Activated CD4-positive, alpha-beta T cell treated with anti-CD3 and anti-CD28 coated beads for 24 hours (primary cell): ENCODE measurements at regions not wholly inside any gene's neighbourhood (a gene's known extent, or its start where the extent isn't known, plus 50 kb on each side); places are given as distances from the start of the nearest gene placed in this dataset.

Source experiments
- DNase-seq, 2 donors: peaks; one replicate each; pipeline ENCODE4 v3.0.0-alpha.2; 2020; ENCODE audit warnings: low read depth in 2 of 2

- DNase-seq = no peak
Observed at GRCh38 chr2:234835738-234836137, 116.1 kb upstream of the SH3BP4 start.

- DNase-seq = no peak
Observed at GRCh38 chr2:234834228-234834923, 117.4 kb upstream of the SH3BP4 start.

- DNase-seq = no peak
Observed at GRCh38 chr2:234830853-234831252, 121.0 kb upstream of the SH3BP4 start.

GRCh38 chr2:234829074-234829455 lies 122.8 kb upstream of the SH3BP4 start:
- DNase-seq = no peak

- no peak for DNase-seq
Observed at GRCh38 chr2:234828382-234829073, 123.3 kb upstream of the SH3BP4 start.

GRCh38 chr2:234827096-234827860 lies 124.5 kb upstream of the SH3BP4 start:
- no peak for DNase-seq

GRCh38 chr2:234826681-234827080 lies 125.1 kb upstream of the SH3BP4 start:
- no peak for DNase-seq

GRCh38 chr2:234825616-234826015 lies 126.2 kb upstream of the SH3BP4 start:
- DNase-seq = no peak

GRCh38 chr2:234823877-234824376 lies 127.9 kb upstream of the SH3BP4 start:
- no peak for DNase-seq

DNA sequence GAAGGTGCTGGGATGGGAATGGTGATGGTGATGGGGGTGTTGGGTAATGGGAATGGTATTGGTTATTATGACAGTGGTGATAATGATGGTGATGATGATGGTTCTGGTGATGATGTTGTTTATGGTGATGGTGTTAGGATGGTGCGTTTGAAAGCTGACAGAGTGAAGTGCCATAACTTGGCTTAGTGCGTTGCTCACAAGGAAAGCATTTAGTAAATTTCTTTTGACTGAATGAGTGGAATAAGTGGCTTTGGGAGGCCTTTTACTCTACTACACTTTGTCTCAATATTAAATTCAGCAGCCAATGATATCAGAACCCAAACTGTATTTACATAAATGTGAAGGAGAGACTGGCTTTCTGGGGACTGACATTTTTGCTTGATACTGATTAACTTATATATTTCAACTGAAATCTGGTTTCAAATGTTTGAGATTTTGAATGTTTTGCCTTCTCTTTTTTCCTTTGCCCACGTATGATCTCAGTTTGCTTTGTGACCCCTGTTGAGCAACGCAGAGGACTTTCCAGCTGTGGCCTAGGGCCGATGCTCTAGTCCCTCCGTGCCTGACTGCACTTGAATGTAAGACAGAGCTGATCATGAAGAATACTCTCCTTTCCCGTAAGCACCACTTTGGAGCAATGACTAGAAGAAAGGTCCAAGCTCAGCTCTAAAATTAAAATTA lies 128.5 kb upstream of the SH3BP4 start:
- DNase-seq = no peak

GRCh38 chr2:234821946-234822475 lies 129.8 kb upstream of the SH3BP4 start:
- no peak for DNase-seq

GRCh38 chr2:234818937-234819336 lies 132.9 kb upstream of the SH3BP4 start:
- DNase-seq = no peak

DNA sequence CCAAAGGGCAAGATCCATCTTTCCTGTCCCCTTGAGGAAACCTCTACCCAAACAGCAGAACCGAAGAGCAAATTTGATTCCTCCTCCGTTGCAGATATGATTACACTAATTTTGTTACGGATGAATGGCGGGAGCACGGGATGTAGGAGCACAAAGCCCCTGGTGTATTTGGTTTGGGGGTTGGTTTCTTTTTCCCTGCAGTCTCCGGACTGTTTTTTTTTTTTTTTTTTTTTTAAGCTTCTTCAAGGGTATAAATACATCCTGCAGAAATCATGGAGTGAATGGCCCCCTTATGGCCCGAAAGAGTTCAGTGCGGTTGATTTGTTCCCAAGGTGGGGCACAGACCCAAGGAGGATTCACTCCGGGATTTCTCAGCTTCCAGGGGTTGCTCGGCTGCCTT lies 135.3 kb upstream of the SH3BP4 start:
- DNase-seq = no peak

GRCh38 chr2:234816056-234816455 lies 135.8 kb upstream of the SH3BP4 start:
- no peak for DNase-seq

DNA sequence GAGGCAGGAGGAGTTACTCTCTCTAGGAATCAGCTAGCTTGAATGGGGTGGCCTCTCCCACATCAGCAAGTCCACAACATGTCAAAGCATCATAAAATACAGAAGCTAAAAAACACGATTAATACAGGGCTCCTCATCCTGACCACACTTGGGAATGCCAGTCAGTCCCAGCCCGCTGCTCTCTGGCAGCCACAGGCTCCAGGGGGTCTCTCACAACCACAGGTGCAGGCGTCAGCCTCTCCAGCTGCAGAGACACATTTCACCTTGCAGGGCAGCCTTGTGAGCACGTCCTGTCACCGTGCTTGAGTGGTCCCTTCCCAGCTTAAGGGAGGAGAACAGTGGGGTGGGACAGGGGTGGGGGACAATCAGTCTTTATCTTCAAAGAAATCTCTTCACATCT lies 137.4 kb upstream of the SH3BP4 start:
- no peak for DNase-seq

DNA sequence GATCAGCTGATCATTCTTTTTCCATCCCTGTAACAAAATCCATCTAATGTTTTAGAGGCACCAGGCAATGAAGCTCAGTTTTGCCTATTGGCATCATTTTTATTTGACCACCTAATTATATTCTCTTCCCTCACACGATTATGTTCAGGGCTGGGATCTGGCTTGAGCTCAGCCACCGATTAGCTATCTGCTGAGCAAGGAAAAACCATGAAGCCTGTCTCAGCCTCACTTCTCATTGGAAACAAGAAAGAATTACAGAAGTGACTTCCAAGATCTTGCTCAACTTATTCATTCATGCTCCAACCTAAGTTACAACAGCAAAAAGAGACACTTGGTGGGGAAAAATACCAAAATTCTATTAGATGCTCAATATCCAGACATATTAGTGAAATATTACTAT lies 139.0 kb upstream of the SH3BP4 start:
- no peak for DNase-seq

GRCh38 chr2:234808907-234809306 lies 142.9 kb upstream of the SH3BP4 start:
- no peak for DNase-seq

DNA sequence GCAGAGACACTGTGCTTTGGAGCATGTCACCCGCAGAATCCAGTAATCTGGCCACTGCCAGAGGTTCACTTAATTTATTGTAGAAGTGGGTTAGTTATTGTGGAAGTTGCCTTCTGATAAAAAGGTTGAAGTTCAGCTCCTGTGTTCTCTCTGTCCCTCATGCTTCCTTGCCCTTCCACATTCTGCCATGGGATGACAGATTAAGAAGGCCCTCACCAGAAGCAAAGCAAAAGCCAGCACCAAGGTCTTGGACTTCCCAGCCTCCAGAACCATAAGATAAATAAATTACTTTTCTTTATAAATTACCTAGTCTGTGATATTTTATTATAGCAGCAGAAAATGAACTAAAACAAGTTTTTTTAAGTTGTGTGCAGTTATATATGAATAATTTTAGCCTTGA lies 145.0 kb upstream of the SH3BP4 start:
- DNase-seq = no peak

DNA sequence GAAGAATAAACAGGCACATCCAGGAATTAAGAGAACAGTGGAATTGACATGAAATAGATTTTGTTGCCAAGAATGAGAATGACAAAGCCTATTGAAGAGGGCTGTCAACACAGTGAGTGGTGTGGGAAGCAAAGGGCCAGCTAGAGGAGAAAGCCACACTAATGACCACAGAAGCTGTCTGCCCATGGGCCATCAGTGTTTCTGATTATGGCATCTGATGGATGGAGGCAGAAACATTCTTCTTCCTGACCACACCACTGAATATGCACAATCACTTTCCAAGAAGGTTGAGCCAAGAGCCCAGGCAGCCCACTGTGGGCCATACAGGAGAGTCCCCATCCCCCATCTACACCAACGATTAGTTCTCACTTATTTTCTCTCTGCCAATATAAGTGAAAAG lies 146.0 kb upstream of the SH3BP4 start:
- DNase-seq = no peak

DNA sequence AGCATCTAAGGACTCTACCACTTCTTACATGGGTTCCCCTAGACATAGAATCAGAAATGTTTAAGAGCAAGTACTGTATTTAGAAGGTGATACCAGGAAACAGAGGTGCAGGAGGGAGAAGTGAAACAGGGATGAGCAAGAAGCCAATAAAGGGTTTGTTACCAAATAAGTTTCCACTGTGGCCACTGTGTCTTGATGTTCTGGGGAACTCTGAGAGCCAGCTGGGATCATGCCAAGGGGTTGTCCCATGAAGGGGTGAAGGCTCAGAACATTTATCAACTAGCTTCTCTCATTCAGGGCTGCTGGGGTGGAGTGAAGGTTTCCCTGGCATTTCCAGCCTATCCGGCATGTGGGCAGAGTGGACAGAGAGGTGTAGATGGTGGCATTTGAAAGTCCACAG lies 147.1 kb upstream of the SH3BP4 start:
- no peak for DNase-seq

- no peak for DNase-seq
Observed at GRCh38 chr2:234802845-234803171, 149.0 kb upstream of the SH3BP4 start.
